HFF-Myc (cell line): ENCODE measurements at regions not wholly inside any gene's neighbourhood (a gene's known extent, or its start where the extent isn't known, plus 50 kb on each side); places are given as distances from the start of the nearest gene placed in this dataset.

Experiments used
- DNase-seq: peaks from one replicate; pipeline ENCODE4 v3.0.0-alpha.2; 2011; ENCODE audit warnings: low read depth; ENCODE audit errors: extremely low read depth
- H3K4me3 ChIP-seq: replicated peaks from 2 replicates; pipeline ENCODE4 v1.5.1; 2011; ENCODE audit warnings: low read depth, mild to moderate bottlenecking, control low read depth, low read length
- TF ChIP-seq, protein P1 (sequence below): IDR thresholded peaks from 2 replicates; pipeline ENCODE4 v1.5.1; 2012; ENCODE audit warnings: mild to moderate bottlenecking, low read depth, low read length, control low read depth; ENCODE audit errors: missing control alignments

DNA sequence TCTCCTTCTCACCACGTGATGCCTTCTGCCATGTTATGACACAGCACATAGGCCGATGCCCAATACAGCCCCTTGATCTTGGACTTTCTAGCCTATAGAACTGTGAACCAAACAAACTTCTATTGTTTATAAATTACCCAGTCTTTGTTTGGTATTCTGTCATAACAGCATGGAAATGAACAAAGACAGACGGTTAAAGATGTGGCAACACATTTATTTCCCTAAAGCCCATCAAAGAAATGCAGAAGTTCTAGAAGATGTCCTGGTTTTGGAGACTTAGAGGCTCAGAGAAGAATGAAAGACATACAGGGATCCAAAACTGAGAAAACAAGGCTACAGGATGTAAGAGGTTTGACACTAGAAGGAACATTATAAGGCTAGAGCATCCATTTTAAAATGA, 600.8 kb upstream of the DAB2 start:
- H3K4me3 ChIP-seq, result no peak overlapping the region
- TF ChIP-seq, protein P1, sequence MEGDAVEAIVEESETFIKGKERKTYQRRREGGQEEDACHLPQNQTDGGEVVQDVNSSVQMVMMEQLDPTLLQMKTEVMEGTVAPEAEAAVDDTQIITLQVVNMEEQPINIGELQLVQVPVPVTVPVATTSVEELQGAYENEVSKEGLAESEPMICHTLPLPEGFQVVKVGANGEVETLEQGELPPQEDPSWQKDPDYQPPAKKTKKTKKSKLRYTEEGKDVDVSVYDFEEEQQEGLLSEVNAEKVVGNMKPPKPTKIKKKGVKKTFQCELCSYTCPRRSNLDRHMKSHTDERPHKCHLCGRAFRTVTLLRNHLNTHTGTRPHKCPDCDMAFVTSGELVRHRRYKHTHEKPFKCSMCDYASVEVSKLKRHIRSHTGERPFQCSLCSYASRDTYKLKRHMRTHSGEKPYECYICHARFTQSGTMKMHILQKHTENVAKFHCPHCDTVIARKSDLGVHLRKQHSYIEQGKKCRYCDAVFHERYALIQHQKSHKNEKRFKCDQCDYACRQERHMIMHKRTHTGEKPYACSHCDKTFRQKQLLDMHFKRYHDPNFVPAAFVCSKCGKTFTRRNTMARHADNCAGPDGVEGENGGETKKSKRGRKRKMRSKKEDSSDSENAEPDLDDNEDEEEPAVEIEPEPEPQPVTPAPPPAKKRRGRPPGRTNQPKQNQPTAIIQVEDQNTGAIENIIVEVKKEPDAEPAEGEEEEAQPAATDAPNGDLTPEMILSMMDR, result no peak
- no peak for DNase-seq

DNA sequence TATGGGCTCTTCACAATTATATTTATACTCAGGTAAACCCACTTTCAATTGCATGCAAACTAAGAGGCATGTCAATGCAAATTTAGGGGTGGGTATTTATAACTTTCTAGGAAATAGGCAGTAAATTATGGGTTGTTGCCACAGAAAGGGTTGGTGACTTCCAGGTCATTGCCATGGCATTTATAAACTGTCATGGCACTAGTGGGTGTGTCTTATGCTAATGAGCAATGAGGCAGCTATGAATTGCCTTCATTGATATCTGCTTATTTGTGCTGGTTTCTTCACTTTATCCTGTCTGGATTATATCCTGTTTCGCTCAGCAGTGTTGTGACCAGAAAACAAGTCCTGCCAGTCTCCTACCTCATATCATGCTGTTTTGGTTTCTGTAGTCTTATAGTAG, 597.3 kb upstream of the DAB2 start:
- DNase-seq, result no peak
- TF ChIP-seq, protein P1, result no peak
- no peak overlapping the region for H3K4me3 ChIP-seq

DNA sequence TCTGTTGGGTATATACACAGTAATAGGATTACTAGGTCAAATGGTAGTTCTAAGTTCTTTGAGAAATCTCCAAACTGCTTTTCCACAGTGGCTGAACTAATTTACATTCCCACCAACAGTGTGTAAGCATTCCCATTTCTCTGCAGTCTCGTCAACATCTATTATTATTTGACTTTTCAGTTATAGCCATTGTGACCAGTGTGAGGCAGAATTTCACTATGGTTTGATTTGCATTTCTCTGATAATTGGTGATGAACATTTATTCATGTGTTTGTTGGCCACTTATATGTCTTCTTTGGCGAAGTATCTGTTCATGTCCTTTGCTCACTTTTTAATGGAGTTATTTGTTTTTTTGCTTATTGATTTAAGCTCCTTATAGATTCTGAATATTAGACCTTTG, 596.2 kb upstream of the DAB2 start:
- TF ChIP-seq, protein P1, result no peak
- DNase-seq, result no peak
- H3K4me3 ChIP-seq, result no peak overlapping the region

DNA sequence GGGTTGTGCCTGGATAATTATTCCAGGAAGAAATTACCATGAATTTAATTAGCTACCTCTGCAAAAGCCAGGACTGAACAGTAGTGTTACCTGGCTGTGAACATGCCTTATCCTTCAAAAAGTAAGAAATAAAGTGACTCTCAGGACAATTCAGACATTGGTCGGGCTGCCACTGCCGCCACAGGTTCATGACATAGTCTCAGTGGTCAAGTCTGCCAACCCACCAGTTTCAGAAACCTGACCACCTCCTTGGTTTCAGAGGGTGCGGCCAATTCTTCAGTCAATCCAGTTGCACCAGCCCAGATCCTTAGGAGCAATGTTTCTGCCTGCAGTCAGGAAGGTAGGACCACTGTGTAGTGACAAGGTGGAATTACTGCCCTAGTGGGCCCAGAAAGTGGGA, 593.1 kb upstream of the DAB2 start:
- no peak for DNase-seq
- TF ChIP-seq, protein P1, result no peak
- H3K4me3 ChIP-seq, result no peak overlapping the region

DNA sequence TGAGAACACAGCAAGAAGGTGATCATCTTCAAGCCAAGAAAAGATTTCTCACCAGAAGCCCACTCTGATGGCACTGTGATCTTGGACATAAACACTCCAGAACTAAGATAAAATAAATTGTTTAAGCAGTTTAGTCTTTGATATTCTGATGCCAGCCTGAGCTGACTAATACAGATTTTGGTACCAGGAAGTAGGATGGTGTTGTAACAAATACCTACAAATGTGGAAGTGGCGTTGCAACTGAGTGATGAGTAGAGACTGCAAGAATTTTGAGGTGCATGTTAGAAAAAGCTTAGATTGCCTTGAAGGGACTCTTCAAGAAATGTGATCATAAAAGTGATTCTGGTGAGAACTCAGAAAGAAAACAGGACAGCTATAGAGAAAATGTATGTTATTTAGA, 592.4 kb upstream of the DAB2 start:
- TF ChIP-seq, protein P1, result no peak
- no peak overlapping the region for H3K4me3 ChIP-seq
- no peak for DNase-seq

- H3K4me3 ChIP-seq, result no peak overlapping the region
- DNase-seq, result no peak
- TF ChIP-seq, protein P1, result no peak
These were observed 585.7 kb upstream of the DAB2 start for GRCh38 chr5:40010436-40010835.

- no peak overlapping the region for H3K4me3 ChIP-seq
- TF ChIP-seq, protein P1, result no peak
- no peak for DNase-seq
These were observed 581.5 kb upstream of the DAB2 start for GRCh38 chr5:40006260-40006659.
